NCI-H1436 (cell line): ENCODE measurements at regions not wholly inside any gene's neighbourhood (a gene's known extent, or its start where the extent isn't known, plus 50 kb on each side); places are given as distances from the start of the nearest gene placed in this dataset.
"Not testable (repeated sequence)": the region's sequence is repeated elsewhere in the genome, so short reads cannot be mapped to it uniquely, and the experiment has no call there.

ENCODE experiments used
- DNase-seq: peaks from one replicate; lab custom pipeline; 2025; lab: John Stamatoyannopoulos, UW

- DNase-seq = no peak
Observed at GRCh38 chr5:162485666-162486292, 418.2 kb downstream of the GABRG2 start.

- DNase-seq = no peak
Observed at GRCh38 chr5:162487528-162488525, 420.3 kb downstream of the GABRG2 start.

DNA sequence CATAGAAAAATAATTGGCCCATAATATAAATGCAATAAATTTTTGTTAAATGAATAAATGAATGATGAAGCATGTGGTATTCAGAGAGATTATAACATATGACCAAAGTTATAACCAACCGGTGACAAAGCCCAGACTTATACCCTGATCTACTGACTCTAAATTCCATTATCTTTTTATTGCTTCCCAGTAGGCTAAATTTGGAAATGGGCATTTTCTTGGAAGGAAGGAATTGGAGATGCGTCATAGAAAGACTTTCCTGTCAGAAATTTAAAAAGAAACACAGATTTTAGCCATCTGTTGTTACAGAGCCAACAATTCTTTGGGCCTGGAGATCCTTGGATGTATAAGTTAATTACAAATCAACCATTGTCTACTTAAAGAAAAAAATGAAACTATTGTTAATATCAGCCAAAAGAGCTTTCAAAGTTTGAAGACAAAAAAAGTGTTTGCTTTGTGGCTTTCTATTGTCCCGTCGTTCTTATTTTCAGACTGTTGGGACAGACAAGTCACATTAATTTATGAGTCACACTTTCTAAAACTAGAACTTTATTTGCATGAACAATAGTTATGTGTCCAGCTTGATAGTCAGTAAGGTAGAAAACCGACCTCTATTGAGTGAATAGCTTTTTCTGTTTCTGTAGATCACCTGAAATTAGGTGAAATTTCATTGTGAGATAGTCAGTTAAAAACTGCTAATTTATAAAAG, 428.7 kb downstream of the GABRG2 start:
- DNase-seq = no peak

DNA sequence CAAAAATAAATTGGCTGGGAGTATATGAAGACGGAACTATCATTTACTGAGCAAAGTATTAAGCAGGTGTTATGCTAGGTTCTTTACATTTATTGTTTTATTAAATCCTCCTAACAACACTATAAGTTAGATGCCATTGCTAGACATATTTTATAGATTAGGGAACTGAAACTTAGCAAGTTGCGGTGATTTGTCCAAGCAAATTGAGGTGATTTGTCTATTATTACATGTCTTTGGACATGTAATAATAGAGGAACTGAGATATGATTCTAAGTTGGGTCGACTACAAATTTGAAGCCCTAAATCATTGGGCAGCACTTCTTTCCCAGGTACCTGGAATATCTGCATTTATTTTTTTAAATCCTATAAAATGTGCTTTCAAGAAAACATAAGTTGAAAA, 429.9 kb downstream of the GABRG2 start:
- no peak for DNase-seq

DNA sequence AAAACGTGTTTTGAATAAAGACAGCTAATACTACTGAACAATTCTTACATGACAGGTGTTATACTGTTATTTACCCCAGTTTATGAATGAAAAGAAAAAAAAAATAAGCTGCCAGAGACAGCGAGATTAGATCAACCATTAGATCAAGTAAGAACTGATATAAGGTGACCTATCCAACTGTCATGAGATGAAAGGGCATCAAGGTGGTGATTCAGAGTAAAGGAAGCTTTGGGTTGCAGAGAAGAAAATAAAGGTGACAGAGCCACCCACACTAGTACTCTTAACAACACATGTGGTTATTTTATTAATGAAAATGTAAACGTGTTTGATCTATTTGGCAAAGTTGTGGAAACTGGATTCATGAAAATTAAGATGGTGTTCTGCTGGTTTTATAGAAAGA, 435.2 kb downstream of the GABRG2 start:
- DNase-seq = no peak

DNA sequence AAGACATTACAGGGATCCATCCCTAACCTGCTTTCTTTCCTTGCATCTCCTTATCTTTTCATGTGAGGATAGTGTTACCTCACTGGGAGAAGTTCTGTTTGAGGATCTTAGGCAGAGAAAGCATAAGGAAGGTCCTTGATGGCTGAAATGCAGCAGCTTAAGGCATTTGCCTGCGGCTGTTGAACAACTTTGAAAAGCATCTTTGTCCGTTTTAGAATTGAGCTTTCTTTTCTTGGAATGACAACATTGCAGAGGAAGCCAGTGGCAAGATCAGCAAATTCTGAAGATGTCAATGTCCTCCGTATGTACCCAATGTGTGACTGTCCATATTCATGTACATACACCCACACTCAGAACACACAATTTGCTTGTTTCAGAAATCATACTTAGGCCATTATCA, 436.2 kb downstream of the GABRG2 start:
- no peak for DNase-seq

DNA sequence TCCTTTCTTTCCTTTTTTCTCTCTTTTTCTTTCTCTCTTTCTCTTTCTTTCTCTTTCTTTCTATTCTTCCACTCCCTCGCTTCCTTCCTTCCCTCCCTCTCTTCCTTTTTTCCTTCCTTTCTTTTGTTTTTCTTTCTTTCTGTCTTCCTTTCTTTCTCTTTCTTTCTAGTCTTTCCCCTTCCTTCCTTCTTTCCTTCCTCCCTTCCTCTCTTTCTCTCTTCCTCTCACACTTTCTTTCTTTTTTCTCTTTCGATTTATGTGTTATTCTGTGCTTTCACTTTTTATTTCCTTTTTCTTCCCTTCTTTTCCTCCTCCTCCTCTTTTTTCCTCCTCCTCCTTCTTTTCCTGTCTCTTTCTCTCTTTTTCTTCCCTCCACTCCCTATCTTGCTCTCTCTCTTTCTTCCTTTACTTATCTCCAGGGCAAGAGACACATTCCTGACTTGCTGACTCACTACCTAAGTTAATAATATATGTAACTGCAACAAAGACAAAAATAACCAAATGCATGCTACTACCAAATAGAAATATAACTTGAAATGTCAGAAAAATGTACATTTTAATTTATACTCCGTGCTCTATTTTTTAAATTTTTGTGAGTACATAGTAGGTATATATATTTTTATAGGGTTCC, 445.5 kb downstream of the GABRG2 start:
- no peak for DNase-seq

DNA sequence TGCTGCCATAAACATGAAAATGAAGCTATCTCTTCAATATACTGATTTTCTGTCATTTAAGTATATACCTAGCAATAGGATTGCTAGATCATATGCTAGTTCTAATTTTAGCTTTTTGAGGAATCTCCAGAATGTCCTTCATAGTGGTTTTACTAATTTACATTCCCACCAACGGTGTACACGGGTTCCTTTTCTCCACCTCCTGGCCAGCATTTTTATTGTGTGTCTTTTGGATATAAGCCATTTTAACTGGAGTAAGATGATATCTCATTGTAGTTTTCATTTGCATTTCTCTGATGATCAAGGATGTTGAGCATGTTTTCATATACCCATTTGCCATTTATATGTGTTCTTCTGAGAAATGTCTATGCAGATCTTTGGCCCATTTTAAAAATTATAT, 446.5 kb downstream of the GABRG2 start:
- DNase-seq = no peak

- no peak for DNase-seq
Observed at GRCh38 chr5:162520878-162521277, 453.3 kb downstream of the GABRG2 start.

DNA sequence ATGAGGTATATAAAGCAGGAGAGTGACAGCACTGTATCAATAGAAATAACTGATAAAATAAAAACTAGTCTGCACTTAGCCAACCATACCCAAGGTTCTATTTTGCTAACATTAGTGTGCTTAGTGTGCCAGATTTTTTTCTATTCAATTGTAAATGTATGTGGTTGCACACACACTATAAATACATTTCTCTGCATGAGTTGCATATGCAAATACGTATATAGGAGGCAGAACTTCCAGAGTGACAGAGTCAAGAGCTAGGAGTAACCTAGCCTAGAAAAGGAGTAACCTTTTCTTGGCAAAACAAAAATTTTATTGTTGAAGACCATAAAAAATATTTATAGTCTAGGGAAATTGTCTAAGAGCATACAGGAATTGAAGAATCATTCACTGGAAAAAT, 461.6 kb downstream of the GABRG2 start:
- DNase-seq = no peak

- no peak for DNase-seq
Observed at GRCh38 chr5:162529886-162530285, 462.3 kb downstream of the GABRG2 start.

DNA sequence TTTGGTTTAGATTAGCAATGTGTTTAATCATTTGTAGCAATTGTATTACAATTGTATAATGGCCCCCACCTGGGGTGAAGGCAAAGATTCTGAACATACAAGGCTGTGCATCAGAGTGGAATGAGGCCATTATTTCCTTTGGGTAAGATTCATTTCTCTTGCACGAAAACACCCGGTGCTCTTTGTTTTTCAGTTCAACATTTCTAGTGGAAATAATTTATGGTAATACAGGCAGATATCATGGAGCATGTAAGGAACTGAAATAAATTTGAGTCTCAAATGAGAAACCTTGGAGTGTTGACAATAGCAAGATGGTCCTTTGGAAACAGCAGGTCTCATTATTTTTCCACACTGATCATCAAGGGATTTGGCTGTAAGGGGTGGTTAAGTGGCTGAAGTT, 475.9 kb downstream of the GABRG2 start:
- DNase-seq = no peak

GRCh38 chr5:162544905-162545304, 477.3 kb downstream of the GABRG2 start:
- no peak for DNase-seq

- no peak for DNase-seq
Observed at GRCh38 chr5:162550236-162550635, 482.7 kb downstream of the GABRG2 start.

DNA sequence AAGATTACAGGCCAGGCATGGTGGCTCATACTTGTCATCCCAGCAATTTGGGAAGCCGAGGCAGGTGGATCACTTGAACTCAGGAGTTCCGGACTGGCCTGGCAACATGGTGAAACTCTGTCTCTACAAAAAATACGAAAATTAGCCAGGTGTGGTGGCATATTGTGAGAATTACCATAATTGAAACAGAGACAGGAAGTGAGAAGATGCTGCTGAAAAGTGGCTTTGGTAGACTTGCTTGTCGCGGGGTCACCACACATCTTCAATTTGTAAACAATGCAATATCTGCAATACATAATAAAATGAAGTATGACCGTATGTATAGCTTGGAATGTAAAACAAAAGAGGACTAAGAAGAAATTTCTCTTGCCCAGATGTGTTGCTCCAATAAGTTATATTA, 490.5 kb downstream of the GABRG2 start:
- DNase-seq = no peak

DNA sequence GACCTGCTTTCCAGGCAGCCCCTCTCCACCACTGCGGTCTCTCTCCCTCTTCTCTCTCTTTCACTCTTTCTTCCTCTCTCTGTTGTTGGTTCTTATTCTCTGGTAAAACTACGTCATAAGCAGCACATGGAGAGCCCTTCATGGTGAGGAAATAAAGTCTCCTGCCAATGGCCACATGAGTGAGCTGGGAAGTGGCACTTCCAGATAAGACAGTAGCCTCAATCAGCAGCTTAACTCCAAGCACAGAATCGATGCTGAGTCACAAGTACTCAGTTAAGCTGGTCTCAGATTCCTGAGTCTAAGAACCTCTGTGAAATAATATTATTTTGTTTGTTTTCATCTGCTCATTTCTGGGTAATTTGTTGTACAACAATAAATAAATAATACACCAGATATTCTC, 500.1 kb downstream of the GABRG2 start:
- DNase-seq = no peak

DNA sequence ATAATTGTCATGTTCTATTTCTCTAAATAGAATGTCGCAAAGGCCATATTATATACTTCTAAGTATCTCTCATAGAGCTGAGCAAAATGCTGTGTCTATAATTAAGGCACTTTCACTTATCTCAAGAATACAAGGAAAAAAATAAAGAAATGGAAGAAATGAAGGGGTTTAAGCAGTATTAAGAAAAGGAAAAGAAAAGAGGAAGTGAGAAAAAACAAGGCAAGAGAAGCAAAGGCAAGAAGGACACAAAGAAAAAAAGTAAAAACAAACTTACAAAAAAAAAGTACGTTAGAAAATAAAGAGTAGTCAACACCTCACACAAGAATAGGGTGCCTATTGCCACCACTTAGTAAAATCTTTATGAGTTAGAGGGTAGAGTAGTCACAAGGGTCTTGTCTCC, 506.2 kb downstream of the GABRG2 start:
- DNase-seq = no peak

DNA sequence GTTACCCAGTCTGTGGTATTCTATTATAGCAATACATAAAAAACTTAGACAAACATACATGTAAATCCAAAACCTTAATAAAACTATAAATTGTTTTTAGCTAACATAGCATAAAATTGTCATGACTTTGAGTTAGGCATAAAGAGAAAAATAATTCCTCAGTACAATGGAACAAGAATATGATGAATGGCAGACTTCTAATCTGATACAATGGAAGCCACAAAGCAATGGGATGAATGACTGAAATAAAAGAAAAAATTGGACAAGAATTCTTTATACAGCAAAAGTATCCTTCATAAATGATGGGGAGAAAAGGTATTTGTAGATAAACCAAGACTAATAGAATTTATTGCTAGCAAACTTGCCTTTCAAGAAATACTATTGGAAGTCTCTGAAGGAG, 524.2 kb downstream of the GABRG2 start:
- DNase-seq = no peak

GRCh38 chr5:162593881-162594280, 526.3 kb downstream of the GABRG2 start:
- DNase-seq = no peak

- DNase-seq = no peak
Observed at GRCh38 chr5:162603443-162604070, 536.0 kb downstream of the GABRG2 start.

GRCh38 chr5:162607879-162608278, 540.3 kb downstream of the GABRG2 start:
- no peak for DNase-seq

GRCh38 chr5:162621726-162622263, 554.2 kb downstream of the GABRG2 start:
- not testable (repeated sequence) for DNase-seq
